Activated CD4-positive, alpha-beta T cell treated with anti-CD3 and anti-CD28 coated beads for 4 hours (primary cell): ENCODE measurements at regions not wholly inside any gene's neighbourhood (a gene's known extent, or its start where the extent isn't known, plus 50 kb on each side); places are given as distances from the start of the nearest gene placed in this dataset.
"Not testable (repeated sequence)": the region's sequence is repeated elsewhere in the genome, so short reads cannot be mapped to it uniquely, and the experiment has no call there.

Source experiments
- DNase-seq, 2 donors: peaks; one replicate each; pipeline ENCODE4 v3.0.0-alpha.2; 2020

DNA sequence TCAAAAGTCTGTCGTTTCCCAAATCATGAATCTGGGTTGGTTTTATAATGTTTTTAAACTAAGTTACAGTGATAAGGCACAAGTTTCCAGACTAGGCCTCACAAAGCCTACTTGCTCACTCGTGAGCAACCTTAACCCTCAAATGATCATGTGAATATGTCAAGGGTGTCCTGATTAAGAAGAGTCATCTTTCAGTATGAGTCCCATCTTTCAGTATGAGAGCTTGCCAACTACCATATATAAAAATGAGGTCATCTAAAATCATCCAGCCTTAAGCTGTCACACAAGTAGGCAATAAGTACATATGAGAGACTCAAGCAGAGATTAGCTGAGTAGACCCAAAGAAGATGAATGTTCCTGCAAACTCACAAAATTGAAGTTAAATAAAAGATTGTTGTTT lies 668.4 kb upstream of the FAM174A start:
- DNase-seq, result no peak

- no peak for DNase-seq
Measured at GRCh38 chr5:99865159-99865558, 670.0 kb upstream of the FAM174A start.

DNA sequence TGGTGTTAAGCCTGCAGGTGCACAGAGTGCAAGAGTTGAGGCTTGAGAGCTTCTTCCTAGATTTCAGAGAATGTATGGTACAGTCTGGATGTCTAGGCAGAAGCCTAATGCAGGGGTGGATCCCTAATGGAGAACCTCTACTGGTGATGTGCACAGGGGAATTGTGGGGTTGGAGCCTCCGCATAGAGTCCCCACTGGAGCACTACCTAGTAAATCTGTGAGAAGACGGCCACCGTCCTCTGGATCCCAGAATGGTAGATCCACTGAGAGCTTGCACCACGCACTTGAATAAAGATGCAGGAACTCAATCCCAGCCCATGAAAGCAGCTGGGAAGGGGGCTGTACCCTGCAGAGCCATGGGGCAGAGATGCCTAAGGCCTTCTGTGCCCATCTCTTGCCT lies 699.4 kb upstream of the FAM174A start:
- no peak for DNase-seq

DNA sequence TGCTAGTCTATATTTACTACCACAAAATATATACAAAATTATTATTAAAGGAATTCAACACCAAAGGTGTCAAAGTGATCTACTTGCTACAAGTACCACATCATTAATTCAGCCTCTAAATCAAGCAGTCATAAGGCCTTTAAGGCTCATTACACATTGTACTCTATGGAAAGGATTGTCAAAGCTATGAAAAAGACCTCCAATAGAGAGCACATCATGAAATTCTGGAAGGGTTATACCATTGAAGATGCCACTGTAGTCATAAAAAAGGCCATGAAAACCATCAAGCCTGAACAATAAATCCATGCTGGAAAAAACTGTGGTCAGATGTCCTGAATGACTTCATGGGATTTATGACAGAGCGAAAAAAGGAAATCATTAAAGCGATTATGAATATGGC lies 708.0 kb upstream of the FAM174A start:
- DNase-seq, result no peak

- DNase-seq, result no peak
Measured at GRCh38 chr5:99817796-99818195, 717.4 kb upstream of the FAM174A start.

DNA sequence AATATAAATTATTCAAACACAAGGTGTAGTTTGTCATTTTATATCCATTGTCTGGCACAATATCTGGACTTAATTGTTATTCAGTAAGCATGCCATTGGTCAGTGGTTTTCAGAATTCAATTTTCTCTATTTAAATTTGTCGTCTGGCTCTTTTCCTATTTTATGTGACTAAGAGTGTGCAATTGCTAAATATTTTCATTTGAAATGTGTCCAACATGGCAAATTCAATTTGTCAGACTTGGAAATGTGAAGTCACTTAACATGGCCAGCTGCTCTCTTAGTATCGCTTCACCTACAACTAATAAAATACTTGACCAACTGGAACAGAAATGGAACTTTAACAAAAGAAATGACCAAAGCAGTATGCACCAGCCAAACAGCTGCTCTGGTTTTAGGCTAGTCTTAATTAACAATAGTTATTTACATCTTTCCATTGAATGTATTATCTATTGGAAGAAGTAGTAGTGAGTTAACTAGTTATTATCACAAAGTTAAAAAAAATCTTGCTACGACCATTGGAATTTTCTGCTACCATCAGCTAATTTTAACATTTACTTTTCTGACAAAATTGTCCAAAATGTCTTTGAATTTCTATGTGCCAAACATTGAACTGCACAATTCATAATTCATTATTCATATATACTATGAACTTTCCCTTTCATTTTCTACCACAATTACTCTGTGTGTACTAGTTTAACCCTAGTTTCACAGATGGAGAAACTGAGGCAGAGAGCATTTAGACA lies 720.7 kb upstream of the FAM174A start:
- DNase-seq, result no peak

DNA sequence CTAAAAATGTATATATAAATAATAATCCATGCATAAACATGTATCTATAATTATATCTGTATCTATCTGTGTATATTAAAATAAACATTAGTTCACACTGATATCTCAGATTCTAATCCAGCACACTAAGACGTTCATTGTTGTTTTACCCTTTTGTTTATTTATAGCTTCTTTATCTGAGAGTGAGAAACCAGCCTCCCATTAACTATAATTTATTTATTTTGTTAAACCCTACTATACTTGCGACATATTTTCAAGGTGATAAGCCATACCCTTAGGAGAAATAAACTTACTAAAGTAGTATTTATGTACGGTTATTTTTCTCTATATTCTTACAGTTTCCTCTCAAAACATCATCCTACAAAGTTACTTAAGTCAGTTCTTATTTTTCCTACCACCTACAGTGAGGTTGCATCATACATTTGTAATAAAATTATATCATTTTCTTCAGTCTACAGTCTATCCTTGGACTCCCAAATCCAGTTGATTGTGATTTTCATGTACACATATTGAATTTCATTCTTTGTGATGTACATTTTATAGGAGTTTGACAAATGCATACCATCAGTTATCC lies 726.4 kb upstream of the FAM174A start:
- no peak for DNase-seq

DNA sequence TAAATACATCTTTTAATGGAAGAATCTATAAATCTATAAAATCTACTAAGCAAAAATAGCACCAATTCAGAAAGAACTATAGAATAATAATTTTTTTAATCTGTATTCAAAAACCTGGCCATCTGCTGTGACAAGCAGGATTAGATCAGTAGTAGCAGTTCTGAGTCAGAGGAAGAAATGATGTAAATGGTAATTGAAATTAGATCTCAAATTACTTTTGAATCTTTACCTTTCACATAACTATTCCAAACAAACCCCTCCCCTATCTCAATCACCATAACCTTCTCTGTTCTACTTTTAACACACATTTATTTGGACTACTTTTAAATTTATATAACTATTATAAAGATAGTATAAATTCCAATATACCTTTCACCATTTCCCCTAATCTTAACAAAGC lies 727.8 kb upstream of the FAM174A start:
- DNase-seq, result no peak

- no peak for DNase-seq
Measured at GRCh38 chr5:99795031-99795430, 740.1 kb upstream of the FAM174A start.

- DNase-seq, result no peak
Measured at GRCh38 chr5:99788482-99788881, 746.7 kb upstream of the FAM174A start.

DNA sequence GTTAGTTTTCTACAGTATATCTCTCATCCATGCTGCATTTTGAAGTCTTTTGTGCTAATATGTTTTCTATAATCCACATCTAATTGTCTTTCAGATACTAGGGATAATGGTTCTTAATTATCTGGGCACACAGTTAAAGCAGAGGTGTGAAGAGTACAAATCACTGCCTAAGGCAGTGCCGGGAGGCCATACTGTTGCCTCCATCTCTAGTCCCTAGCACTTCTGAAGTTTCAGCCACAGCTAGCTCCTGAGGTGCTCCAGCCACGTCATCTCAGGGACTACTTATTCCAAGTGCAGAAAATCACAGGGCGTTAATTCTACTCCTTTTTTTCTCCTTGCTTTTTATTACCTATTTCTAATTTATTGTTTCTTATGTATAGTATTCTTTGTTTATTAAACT lies 760.0 kb upstream of the FAM174A start:
- DNase-seq, result no peak

DNA sequence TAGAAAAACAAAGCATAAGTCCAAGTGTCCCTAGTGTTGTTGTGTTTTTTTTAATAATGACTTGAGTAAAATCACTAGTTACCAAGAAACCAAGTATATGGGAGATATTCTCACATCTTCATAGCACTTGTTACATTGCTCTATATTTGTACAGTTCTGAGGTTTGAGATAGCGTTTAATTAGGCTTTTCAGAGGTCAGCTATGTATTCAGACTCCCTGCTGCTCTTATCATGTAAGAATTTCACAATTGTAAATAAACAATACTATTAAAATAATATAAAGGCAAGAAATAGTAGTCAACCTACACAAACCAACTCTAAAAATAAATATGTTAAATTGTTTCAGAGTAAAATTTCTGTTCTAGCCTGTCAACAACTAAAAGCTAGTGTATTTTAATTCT lies 761.9 kb upstream of the FAM174A start:
- no peak for DNase-seq

GRCh38 chr5:99771296-99771695 lies 763.9 kb upstream of the FAM174A start:
- no peak for DNase-seq

DNA sequence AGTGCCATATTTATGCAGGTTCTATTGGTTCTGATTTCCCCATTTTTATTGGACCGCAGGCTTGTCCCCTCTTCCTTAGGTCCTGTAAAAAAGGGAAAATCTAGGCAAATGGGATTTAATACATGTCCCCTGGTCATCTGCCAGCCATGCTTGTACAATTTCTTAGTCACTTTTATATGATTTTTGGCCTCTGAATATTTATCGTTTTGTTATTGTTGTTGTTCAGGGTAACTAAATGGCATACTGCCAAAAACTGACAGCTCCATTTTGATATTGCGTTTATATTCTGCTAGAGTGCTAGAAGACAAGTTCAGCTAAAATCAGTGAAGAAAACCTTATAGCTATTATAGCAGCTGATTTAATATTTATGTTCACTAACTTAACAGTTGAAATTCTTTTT lies 770.2 kb upstream of the FAM174A start:
- no peak for DNase-seq

DNA sequence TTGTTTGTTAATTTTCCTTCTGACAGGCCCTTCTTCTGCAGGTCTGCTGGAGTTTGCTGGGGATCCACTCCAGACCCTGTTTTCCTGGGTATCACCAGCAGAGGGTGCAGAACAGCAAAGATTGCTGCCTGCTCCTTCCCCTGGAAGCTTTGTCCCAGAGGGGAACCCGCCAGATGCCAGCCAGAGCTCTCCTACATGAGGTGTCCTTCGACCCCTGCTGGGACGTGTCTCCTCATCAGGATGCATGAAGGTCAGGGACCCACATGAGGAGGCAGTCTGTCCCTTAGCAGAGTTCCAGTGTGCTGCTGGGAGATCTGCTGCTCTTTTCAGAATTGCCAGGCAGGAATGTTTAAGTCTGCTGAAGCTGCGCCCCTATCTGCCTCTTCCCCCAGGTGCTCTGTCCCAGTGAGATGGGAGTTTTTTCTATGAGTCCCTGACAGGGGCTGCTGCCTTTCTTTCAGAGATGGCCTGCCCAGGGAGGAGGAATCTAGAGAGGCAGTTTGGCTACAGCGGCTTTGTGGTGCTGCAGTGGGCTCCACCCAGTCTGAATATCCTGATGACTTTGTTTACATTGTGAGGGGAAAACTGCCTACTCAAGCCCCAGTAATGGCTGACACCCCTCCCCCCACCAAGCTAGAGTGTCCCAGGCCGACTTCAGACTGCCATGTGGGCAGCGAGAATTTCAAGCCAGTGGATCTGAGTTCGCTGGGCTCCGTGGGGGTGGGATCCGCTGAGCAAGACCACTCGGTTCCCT lies 772.0 kb upstream of the FAM174A start:
- no peak for DNase-seq

GRCh38 chr5:99747342-99747741 lies 787.8 kb upstream of the FAM174A start:
- no peak for DNase-seq

DNA sequence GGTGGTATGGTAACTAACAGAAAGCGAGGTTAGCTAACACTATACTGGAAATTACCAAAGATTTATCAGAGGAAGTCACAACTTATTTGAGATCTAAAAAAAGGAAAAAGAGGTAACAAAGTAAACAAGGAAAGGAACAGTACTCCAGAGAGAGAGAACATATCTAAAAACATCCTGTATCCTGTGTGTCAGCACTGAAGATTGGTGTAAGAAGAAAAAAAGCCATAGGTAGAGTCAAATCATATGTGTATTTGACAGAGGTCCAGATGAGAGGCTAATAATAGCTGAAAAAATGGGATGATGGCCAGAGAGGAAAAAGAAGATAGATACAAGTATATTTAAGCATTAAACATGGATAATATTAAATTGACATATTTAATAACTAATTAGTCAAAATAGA lies 802.0 kb upstream of the FAM174A start:
- DNase-seq, result not testable (repeated sequence)

GRCh38 chr5:99730653-99731052 lies 801.8 kb upstream of the CHD1 start:
- not testable (repeated sequence) for DNase-seq

DNA sequence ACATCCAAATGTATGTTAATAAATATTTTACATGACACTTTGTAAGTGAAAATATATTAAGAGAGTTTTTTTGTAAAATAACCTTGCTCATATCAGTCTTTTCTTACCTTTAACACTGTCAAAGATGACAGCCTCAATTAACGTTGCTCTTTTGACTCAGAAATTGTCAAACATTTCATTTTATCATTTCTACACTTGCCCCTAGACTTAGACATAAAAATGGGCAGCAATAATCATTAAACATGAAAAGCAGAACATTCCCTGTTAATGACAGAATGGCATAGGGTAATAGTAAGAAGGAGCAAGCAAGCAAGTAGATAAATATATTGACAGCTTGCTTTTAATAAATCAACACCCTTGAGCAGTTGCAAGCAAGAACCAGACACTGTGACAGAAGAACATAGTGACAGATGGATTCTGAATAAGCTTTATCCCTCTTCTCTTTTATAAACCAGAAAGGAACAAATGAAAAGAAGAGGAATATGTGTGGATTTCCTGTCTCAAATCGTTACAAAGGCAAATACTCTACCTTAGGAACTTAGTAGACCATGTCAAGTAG lies 796.0 kb upstream of the CHD1 start:
- no peak for DNase-seq

DNA sequence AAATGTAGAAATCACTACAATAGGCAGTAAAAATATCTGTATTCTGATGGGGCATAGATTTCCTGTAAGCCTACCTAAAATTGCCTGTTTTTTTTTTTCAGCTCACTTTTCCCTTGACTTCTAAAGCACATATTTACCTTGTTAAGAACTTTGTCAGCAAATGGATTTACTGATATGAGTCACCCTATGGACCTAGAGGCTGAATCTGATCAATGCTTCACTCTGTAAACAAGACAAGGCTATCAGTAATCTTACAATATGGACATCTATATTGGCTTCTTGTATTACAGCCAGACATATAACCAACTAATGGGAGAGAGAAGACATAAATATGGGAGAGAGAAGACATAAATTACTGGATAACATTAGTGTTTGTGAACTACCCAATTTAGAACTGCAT lies 792.7 kb upstream of the CHD1 start:
- no peak for DNase-seq

DNA sequence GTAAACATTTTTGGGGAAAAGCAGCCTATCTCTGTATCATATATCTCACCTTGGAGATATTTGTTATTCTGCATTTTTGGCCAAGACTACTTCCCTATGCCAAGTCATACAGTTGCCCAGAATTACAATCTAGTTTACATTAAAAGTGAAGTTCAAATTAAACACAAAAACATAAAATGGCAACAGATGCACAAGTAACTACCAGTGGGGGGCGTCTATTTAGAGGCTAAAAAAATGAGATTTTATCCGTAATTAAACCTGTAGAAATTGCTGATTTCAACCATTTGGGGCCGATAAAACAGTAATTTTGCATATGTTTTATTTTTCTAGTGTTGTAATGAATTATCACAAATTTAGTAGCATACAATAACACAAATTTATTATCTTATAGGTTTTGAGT lies 787.1 kb upstream of the CHD1 start:
- DNase-seq, result no peak

DNA sequence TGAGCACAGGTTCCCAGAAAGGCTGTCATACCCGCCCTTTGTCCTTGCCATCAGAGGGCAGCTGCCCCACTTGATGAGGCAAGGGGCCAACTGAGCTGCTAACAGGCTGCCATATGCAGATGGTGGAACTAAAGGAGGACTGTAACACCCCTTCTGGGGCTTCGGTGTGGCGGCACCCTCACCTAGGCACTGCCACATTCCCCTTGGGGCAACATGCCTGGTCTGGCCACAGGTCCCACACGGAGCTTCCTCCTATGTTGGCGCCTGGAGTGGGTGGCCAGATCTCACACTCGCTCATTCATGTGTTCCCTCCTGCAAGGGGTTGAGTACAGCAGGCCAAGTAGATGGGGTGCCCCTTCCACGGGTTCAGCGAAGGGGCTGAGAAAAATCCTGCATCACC lies 777.4 kb upstream of the CHD1 start:
- no peak for DNase-seq

GRCh38 chr5:99702565-99702964 lies 773.8 kb upstream of the CHD1 start:
- DNase-seq, result no peak

- no peak for DNase-seq
Measured at GRCh38 chr5:99694884-99695283, 766.1 kb upstream of the CHD1 start.
